ENCODE measurements at regions not wholly inside any gene's neighbourhood (a gene's known extent, or its start where the extent isn't known, plus 50 kb on each side); places are given as distances from the start of the nearest gene placed in this dataset.

- no peak for TF ChIP-seq CTCF (IDR thresholded peaks at IDR 0.05)
- TF ChIP-seq POLR2A (IDR thresholded peaks at IDR 0.05) = no peak
These were observed 888.5 kb upstream of the SORCS1 start for GRCh38 chr10:108052981-108053380.

All from heart left ventricle (tissue), 13 donors.